ENCODE measurements at regions not wholly inside any gene's neighbourhood (a gene's known extent, or its start where the extent isn't known, plus 50 kb on each side); places are given as distances from the start of the nearest gene placed in this dataset.

DNA sequence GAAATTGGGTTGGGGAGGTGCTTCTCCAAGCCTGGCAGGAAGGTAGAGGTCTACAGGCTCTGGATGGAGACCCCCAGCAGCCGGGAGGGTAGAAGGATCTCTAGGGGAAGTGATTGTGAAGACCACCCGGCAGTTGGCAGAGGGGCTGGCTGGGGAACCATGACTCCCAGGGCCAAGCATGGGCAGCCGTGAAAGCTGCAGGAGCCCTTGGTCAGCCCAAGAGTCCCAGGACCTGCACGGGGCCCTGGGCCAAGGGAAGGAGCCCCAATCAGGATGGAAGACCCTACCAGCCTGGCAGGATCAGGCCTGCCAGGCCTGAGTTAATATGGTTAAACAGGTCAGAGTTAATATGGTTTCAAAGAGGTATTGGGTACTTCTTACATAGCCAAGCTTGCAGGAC lies 126.3 kb upstream of the NANOS1 start:
- H2BK120ac ChIP-seq (ENCODE audit: low read depth, low read length): no peak overlapping the region
- H3K27me3 ChIP-seq (ENCODE audit: insufficient read depth, low read length, poor library complexity): no peaks in the 10 kb centered on the region
- no peak overlapping the region for H3K4ac ChIP-seq (ENCODE audit: low read depth, low read length)
- no peaks in the 10 kb centered on the region for H3K79me2 ChIP-seq (ENCODE audit: control insufficient read depth, insufficient read depth, low read length)
- no peaks in the 10 kb centered on the region for H3K36me3 ChIP-seq (ENCODE audit: control insufficient read depth, insufficient read depth, low read length)
- H3K9ac ChIP-seq (ENCODE audit: low read length): no peak overlapping the region
- no peak overlapping the region for H2BK15ac ChIP-seq (replicated peaks; ENCODE audit: low read depth)
- no peak overlapping the region for H3K23ac ChIP-seq (ENCODE audit: low read length)
- H3K18ac ChIP-seq (ENCODE audit: low read length): no peak overlapping the region
- H4K5ac ChIP-seq (ENCODE audit: low read length): no peak overlapping the region
- H3K4me2 ChIP-seq (ENCODE audit: low read length): no peak overlapping the region
- no peak overlapping the region for H2BK5ac ChIP-seq (ENCODE audit: low read length)
- H3K56ac ChIP-seq (ENCODE audit: low read length): no peak overlapping the region
- DNase-seq: no peak
- no peak overlapping the region for H3K27ac ChIP-seq (ENCODE audit: low read depth, low read length)
- no CpG with 5 or more reads among the region's 4 CpGs for WGBS (ENCODE audit: extremely low coverage, insufficient coverage, low lambda C conversion rate)
- no peaks in the 10 kb centered on the region for H3K79me1 ChIP-seq (ENCODE audit: low read length)
- no peak overlapping the region for H4K8ac ChIP-seq (ENCODE audit: low read depth, low read length)
- H2AK5ac ChIP-seq (ENCODE audit: low read length): no peak overlapping the region
- no peaks in the 10 kb centered on the region for H3K4me1 ChIP-seq (ENCODE audit: control insufficient read depth, low read depth, low read length)
- H3K4me3 ChIP-seq (ENCODE audit: low read length): no peak overlapping the region

DNA sequence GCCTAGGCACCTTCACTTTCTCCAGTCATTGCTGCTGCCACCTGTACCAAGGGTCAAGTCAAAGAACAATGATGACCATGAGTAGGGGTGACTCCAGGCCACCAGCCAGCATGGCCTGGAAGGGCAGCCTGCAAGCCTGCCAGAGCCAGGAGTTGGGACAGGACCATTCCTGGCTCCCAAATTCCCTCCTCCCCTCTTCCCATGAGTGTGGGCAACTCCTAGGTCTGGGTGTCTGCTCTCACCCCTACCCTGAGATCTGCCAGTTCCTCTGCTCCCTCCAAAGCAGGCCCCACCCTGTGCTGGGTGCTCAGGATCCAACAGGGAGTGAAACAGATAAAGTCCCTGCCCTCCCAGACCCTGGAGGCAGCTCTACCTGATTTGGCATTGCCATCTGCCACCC lies 125.8 kb upstream of the NANOS1 start:
- H3K4me2 ChIP-seq (ENCODE audit: low read length): no peak overlapping the region
- no peak overlapping the region for H2AK5ac ChIP-seq (ENCODE audit: low read length)
- H4K8ac ChIP-seq (ENCODE audit: low read depth, low read length): no peak overlapping the region
- H4K5ac ChIP-seq (ENCODE audit: low read length): no peak overlapping the region
- H3K4ac ChIP-seq (ENCODE audit: low read depth, low read length): no peak overlapping the region
- H3K27me3 ChIP-seq (ENCODE audit: insufficient read depth, low read length, poor library complexity): no peaks in the 10 kb centered on the region
- no peak overlapping the region for H3K56ac ChIP-seq (ENCODE audit: low read length)
- H2BK15ac ChIP-seq (replicated peaks; ENCODE audit: low read depth): no peak overlapping the region
- no peak for DNase-seq
- H3K4me3 ChIP-seq (ENCODE audit: low read length): no peak overlapping the region
- H3K36me3 ChIP-seq (ENCODE audit: control insufficient read depth, insufficient read depth, low read length): no peaks in the 10 kb centered on the region
- H2BK120ac ChIP-seq (ENCODE audit: low read depth, low read length): no peak overlapping the region
- no peak overlapping the region for H3K27ac ChIP-seq (ENCODE audit: low read depth, low read length)
- H2BK5ac ChIP-seq (ENCODE audit: low read length): no peak overlapping the region
- no peaks in the 10 kb centered on the region for H3K79me2 ChIP-seq (ENCODE audit: control insufficient read depth, insufficient read depth, low read length)
- H3K23ac ChIP-seq (ENCODE audit: low read length): no peak overlapping the region
- no peak overlapping the region for H3K18ac ChIP-seq (ENCODE audit: low read length)
- no peaks in the 10 kb centered on the region for H3K4me1 ChIP-seq (ENCODE audit: control insufficient read depth, low read depth, low read length)
- H3K9ac ChIP-seq (ENCODE audit: low read length): no peak overlapping the region
- no peaks in the 10 kb centered on the region for H3K79me1 ChIP-seq (ENCODE audit: low read length)

DNA sequence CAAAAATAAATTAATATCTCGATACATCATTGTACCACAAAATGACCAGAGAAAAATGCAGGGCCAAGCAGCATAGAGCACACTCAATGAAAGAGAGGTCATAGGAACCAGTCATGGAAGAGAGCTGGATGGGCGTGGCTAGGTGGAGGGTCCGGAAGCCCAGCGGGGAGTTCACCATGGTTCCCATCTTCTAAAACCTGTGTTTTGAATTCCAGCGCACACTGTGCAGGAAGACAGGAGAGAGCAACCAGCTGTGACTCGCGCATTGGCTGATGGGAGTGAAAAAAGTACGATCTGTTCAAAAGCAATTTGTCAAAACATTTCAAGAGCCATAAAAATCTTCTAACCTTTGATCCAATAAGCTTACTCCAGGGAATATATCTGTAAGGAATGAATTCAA lies 125.2 kb upstream of the NANOS1 start:
- H3K27me3 ChIP-seq (ENCODE audit: insufficient read depth, low read length, poor library complexity): no peaks in the 10 kb centered on the region
- H3K36me3 ChIP-seq (ENCODE audit: control insufficient read depth, insufficient read depth, low read length): no peaks in the 10 kb centered on the region
- no peak overlapping the region for H3K9ac ChIP-seq (ENCODE audit: low read length)
- no CpG with 5 or more reads among the region's 8 CpGs for whole genome bisulfite sequencing (ENCODE audit: extremely low coverage, insufficient coverage, low lambda C conversion rate)
- no peak overlapping the region for H4K8ac ChIP-seq (ENCODE audit: low read depth, low read length)
- no peak overlapping the region for H3K56ac ChIP-seq (ENCODE audit: low read length)
- no peak overlapping the region for H2BK15ac ChIP-seq (replicated peaks; ENCODE audit: low read depth)
- no peak overlapping the region for H3K27ac ChIP-seq (ENCODE audit: low read depth, low read length)
- no peak overlapping the region for H2BK120ac ChIP-seq (ENCODE audit: low read depth, low read length)
- H2AK5ac ChIP-seq (ENCODE audit: low read length): no peak overlapping the region
- DNase-seq: no peak
- no peak overlapping the region for H4K5ac ChIP-seq (ENCODE audit: low read length)
- H3K4me3 ChIP-seq (ENCODE audit: low read length): no peak overlapping the region
- H3K4me2 ChIP-seq (ENCODE audit: low read length): no peak overlapping the region
- H3K4me1 ChIP-seq (ENCODE audit: control insufficient read depth, low read depth, low read length): no peaks in the 10 kb centered on the region
- no peak overlapping the region for H2BK5ac ChIP-seq (ENCODE audit: low read length)
- no peaks in the 10 kb centered on the region for H3K79me1 ChIP-seq (ENCODE audit: low read length)
- H3K4ac ChIP-seq (ENCODE audit: low read depth, low read length): no peak overlapping the region
- no peaks in the 10 kb centered on the region for H3K79me2 ChIP-seq (ENCODE audit: control insufficient read depth, insufficient read depth, low read length)
- H3K18ac ChIP-seq (ENCODE audit: low read length): no peak overlapping the region
- no peak overlapping the region for H3K23ac ChIP-seq (ENCODE audit: low read length)

DNA sequence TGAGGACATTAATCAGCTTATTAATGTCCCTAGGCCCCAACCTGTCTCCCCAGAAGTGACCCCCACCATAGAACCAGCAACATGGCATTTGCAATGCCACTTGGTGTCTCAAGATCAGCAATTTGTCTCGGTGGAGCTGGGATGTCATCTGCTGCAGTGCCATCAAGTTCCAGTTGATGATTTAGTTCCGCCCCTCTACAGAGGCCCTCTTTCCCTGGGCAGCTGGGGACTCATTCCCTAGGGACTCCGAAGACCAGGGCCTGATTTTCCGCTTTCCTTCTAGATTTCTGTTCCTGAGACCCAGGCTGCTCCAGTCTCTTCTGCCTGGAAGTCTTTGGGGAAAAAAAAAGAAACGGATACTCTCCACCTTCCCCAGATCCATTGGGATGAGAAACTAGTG lies 122.5 kb upstream of the NANOS1 start:
- Histone ChIP-seq H3K27me3 (ENCODE audit: insufficient read depth, low read length, poor library complexity) (no peaks in the 10 kb centered on the region), H2BK15ac (replicated peaks; ENCODE audit: low read depth) (no peak overlapping the region), H3K79me2 (ENCODE audit: control insufficient read depth, insufficient read depth, low read length) (no peaks in the 10 kb centered on the region), H3K18ac (ENCODE audit: low read length) (no peak overlapping the region), H3K56ac (ENCODE audit: low read length) (no peak overlapping the region), H3K4me1 (ENCODE audit: control insufficient read depth, low read depth, low read length) (peaks cover 2% of the 10 kb centered on the region), H3K4ac (ENCODE audit: low read depth, low read length) (no peak overlapping the region), H3K4me2 (ENCODE audit: low read length) (no peak overlapping the region), H2AK5ac (ENCODE audit: low read length) (no peak overlapping the region), H3K79me1 (ENCODE audit: low read length) (no peaks in the 10 kb centered on the region), H3K36me3 (ENCODE audit: control insufficient read depth, insufficient read depth, low read length) (no peaks in the 10 kb centered on the region), H3K4me3 (ENCODE audit: low read length) (no peak overlapping the region), H3K23ac (ENCODE audit: low read length) (no peak overlapping the region), H2BK5ac (ENCODE audit: low read length) (no peak overlapping the region), H3K9ac (ENCODE audit: low read length) (no peak overlapping the region), H2BK120ac (ENCODE audit: low read depth, low read length) (no peak overlapping the region), H3K27ac (ENCODE audit: low read depth, low read length) (no peak overlapping the region), H4K8ac (ENCODE audit: low read depth, low read length) (no peak overlapping the region), H4K5ac (ENCODE audit: low read length) (no peak overlapping the region)
- no peak for DNase-seq
- no CpG with 5 or more reads among the region's 5 CpGs for whole genome bisulfite sequencing (ENCODE audit: extremely low coverage, insufficient coverage, low lambda C conversion rate)

DNA sequence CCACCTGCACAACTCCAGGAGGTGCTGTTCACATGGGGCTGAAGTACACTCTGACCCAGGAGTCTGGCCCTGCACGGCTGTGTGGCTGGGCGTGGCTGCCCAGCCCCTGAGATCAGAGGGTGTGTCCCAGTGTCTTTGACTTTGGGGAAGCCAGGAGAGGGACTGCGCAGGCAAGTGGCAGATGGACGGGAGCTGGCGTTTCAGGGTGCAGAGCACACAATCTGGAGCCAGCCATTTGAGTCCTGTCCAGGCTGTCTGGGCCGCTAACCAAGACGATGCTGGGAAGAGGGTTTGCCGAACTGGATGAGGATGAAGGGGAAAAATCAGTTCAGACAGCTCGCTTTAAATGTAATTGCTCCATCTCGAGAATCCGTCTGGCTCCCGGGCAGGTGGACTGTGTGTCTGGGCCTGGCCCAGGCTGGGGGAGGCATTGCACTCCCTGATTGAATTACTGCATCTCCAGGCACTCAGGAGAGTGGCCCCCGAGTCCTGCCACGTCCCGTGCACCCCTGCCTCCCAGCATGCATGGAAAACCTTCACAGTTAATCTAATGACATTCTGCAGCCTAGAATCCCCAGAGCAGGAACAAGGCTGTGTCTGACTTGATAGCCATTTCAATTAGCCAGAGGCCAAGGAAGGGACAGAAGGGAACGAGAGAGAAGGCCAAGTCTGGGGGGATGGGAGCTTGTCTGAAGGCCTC lies 120.8 kb upstream of the NANOS1 start:
- H2AK5ac ChIP-seq (ENCODE audit: low read length): no peak overlapping the region
- H3K4ac ChIP-seq (ENCODE audit: low read depth, low read length): no peak overlapping the region
- no peak overlapping the region for H2BK5ac ChIP-seq (ENCODE audit: low read length)
- H4K5ac ChIP-seq (ENCODE audit: low read length): no peak overlapping the region
- no CpG with 5 or more reads among the region's 16 CpGs for WGBS (ENCODE audit: extremely low coverage, insufficient coverage, low lambda C conversion rate)
- H3K4me3 ChIP-seq (ENCODE audit: low read length): no peak overlapping the region
- H3K18ac ChIP-seq (ENCODE audit: low read length): no peak overlapping the region
- no peak overlapping the region for H3K27ac ChIP-seq (ENCODE audit: low read depth, low read length)
- H3K4me2 ChIP-seq (ENCODE audit: low read length): no peak overlapping the region
- H2BK15ac ChIP-seq (replicated peaks; ENCODE audit: low read depth): no peak overlapping the region
- no peak overlapping the region for H4K8ac ChIP-seq (ENCODE audit: low read depth, low read length)
- no peak overlapping the region for H3K56ac ChIP-seq (ENCODE audit: low read length)
- H3K36me3 ChIP-seq (ENCODE audit: control insufficient read depth, insufficient read depth, low read length): no peaks in the 10 kb centered on the region
- no peak overlapping the region for H3K9ac ChIP-seq (ENCODE audit: low read length)
- H3K23ac ChIP-seq (ENCODE audit: low read length): no peak overlapping the region
- H3K27me3 ChIP-seq (ENCODE audit: insufficient read depth, low read length, poor library complexity): no peaks in the 10 kb centered on the region
- H2BK120ac ChIP-seq (ENCODE audit: low read depth, low read length): no peak overlapping the region
- H3K79me1 ChIP-seq (ENCODE audit: low read length): no peaks in the 10 kb centered on the region
- DNase-seq: peak; percentile 8
- peaks cover 2% of the 10 kb centered on the region for H3K4me1 ChIP-seq (ENCODE audit: control insufficient read depth, low read depth, low read length)
- no peaks in the 10 kb centered on the region for H3K79me2 ChIP-seq (ENCODE audit: control insufficient read depth, insufficient read depth, low read length)

DNA sequence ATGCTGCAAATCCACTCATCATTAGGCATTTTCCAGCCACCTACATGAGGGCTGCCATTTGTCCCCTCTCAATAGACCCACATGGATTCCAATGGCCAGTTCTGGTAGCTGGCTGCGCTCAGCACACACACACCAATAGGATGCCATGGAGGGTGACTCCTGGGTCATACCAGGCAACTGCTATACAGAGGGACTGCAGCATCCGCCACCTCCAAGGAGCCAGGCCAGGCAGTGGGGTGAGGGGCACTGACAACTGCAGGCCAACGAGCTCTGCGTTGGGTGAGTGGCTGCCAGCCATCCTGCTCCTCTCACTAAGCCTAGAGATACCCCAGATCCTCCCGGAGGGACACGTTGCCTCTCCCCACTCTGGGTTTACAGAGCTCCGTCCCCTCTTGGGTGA lies 118.8 kb upstream of the NANOS1 start:
- H3K56ac ChIP-seq (ENCODE audit: low read length): no peak overlapping the region
- H3K79me2 ChIP-seq (ENCODE audit: control insufficient read depth, insufficient read depth, low read length): no peaks in the 10 kb centered on the region
- no peak overlapping the region for H4K5ac ChIP-seq (ENCODE audit: low read length)
- no peak overlapping the region for H3K18ac ChIP-seq (ENCODE audit: low read length)
- H3K9ac ChIP-seq (ENCODE audit: low read length): no peak overlapping the region
- no peak overlapping the region for H2BK120ac ChIP-seq (ENCODE audit: low read depth, low read length)
- H2BK5ac ChIP-seq (ENCODE audit: low read length): no peak overlapping the region
- H3K27me3 ChIP-seq (ENCODE audit: insufficient read depth, low read length, poor library complexity): no peaks in the 10 kb centered on the region
- H2AK5ac ChIP-seq (ENCODE audit: low read length): no peak overlapping the region
- WGBS (ENCODE audit: extremely low coverage, insufficient coverage, low lambda C conversion rate): no CpG with 5 or more reads among the region's 7 CpGs
- no peak overlapping the region for H3K4me3 ChIP-seq (ENCODE audit: low read length)
- H4K8ac ChIP-seq (ENCODE audit: low read depth, low read length): no peak overlapping the region
- no peak overlapping the region for H2BK15ac ChIP-seq (replicated peaks; ENCODE audit: low read depth)
- H3K27ac ChIP-seq (ENCODE audit: low read depth, low read length): no peak overlapping the region
- peaks cover 2% of the 10 kb centered on the region for H3K4me1 ChIP-seq (ENCODE audit: control insufficient read depth, low read depth, low read length)
- H3K36me3 ChIP-seq (ENCODE audit: control insufficient read depth, insufficient read depth, low read length): no peaks in the 10 kb centered on the region
- no peak overlapping the region for H3K23ac ChIP-seq (ENCODE audit: low read length)
- H3K79me1 ChIP-seq (ENCODE audit: low read length): no peaks in the 10 kb centered on the region
- no peak overlapping the region for H3K4me2 ChIP-seq (ENCODE audit: low read length)
- no peak overlapping the region for H3K4ac ChIP-seq (ENCODE audit: low read depth, low read length)
- DNase-seq: no peak

Data from mesendoderm (in vitro differentiated cells).